ENCODE measurements at regions not wholly inside any gene's neighbourhood (a gene's known extent, or its start where the extent isn't known, plus 50 kb on each side); places are given as distances from the start of the nearest gene placed in this dataset.
"Not testable (repeated sequence)": the region's sequence is repeated elsewhere in the genome, so short reads cannot be mapped to it uniquely, and the experiment has no call there.

- DNase-seq = no peak
Measured at GRCh38 chr10:11691319-11691755, 50.8 kb upstream of the ECHDC3 start.

GRCh38 chr10:11689945-11690736, 52.0 kb upstream of the ECHDC3 start:
- DNase-seq = no peak

- DNase-seq = not testable (repeated sequence)
Measured at GRCh38 chr10:11688448-11688795, 53.8 kb upstream of the ECHDC3 start.

GRCh38 chr10:11687779-11688447, 54.3 kb upstream of the ECHDC3 start:
- no peak for DNase-seq

- DNase-seq = no peak
Measured at GRCh38 chr10:11687357-11687771, 54.8 kb upstream of the ECHDC3 start.

- DNase-seq = peak; percentile 64 to 76
Measured at GRCh38 chr10:11685787-11686218, 56.4 kb upstream of the ECHDC3 start.

GRCh38 chr10:11684717-11685645, 57.2 kb upstream of the ECHDC3 start:
- DNase-seq = peak; percentile 29 to 47

GRCh38 chr10:11684341-11684716, 57.9 kb upstream of the ECHDC3 start:
- DNase-seq = not testable (repeated sequence)

GRCh38 chr10:11683529-11684320, 58.5 kb upstream of the ECHDC3 start:
- no peak for DNase-seq

- DNase-seq = no peak
Measured at GRCh38 chr10:11682851-11683250, 59.3 kb upstream of the ECHDC3 start.

GRCh38 chr10:11682267-11682683, 59.9 kb upstream of the ECHDC3 start:
- no peak for DNase-seq

- no peak for DNase-seq
Measured at GRCh38 chr10:11680496-11680895, 61.7 kb upstream of the ECHDC3 start.

GRCh38 chr10:11679946-11680345, 62.2 kb upstream of the ECHDC3 start:
- DNase-seq = no peak

- DNase-seq = no peak
Measured at GRCh38 chr10:11678074-11678793, 63.9 kb upstream of the ECHDC3 start.

GRCh38 chr10:11677480-11677879, 64.7 kb upstream of the ECHDC3 start:
- no peak for DNase-seq

- peak; percentile 12 to 19 for DNase-seq
Measured at GRCh38 chr10:11673346-11674280, 62.2 kb upstream of the USP6NL start.

- DNase-seq = no peak
Measured at GRCh38 chr10:11672836-11673235, 61.4 kb upstream of the USP6NL start.

GRCh38 chr10:11670381-11670780, 58.9 kb upstream of the USP6NL start:
- DNase-seq = no peak

- DNase-seq = no peak
Measured at GRCh38 chr10:11668847-11669610, 57.6 kb upstream of the USP6NL start.

- DNase-seq = no peak
Measured at GRCh38 chr10:11667756-11668155, 56.3 kb upstream of the USP6NL start.
